ENCODE measurements at regions not wholly inside any gene's neighbourhood (a gene's known extent, or its start where the extent isn't known, plus 50 kb on each side); places are given as distances from the start of the nearest gene placed in this dataset.

GRCh38 chr2:37551783-37552182, 119.7 kb downstream of the CDC42EP3 start:
- TF ChIP-seq CTCF (IDR thresholded peaks at IDR 0.05; ENCODE audit: low read depth, low read length) = no peak
- DNase-seq (ENCODE audit: extremely low read depth, low read depth) = no peak

GRCh38 chr2:37552339-37552738, 119.1 kb downstream of the CDC42EP3 start:
- no peak for DNase-seq (ENCODE audit: extremely low read depth, low read depth)
- TF ChIP-seq CTCF (IDR thresholded peaks at IDR 0.05; ENCODE audit: low read depth, low read length) = no peak

GRCh38 chr2:37553411-37554154, 117.9 kb downstream of the CDC42EP3 start:
- no peak for DNase-seq (ENCODE audit: extremely low read depth, low read depth)
- no peak for TF ChIP-seq CTCF (IDR thresholded peaks at IDR 0.05; ENCODE audit: low read depth, low read length)

- no peak for TF ChIP-seq CTCF (IDR thresholded peaks at IDR 0.05; ENCODE audit: low read depth, low read length)
- no peak for DNase-seq (ENCODE audit: extremely low read depth, low read depth)
Observed at GRCh38 chr2:37554155-37554510, 117.3 kb downstream of the CDC42EP3 start.

- no peak for TF ChIP-seq CTCF (IDR thresholded peaks at IDR 0.05; ENCODE audit: low read depth, low read length)
Observed at GRCh38 chr2:37554687-37555086, 116.8 kb downstream of the CDC42EP3 start.

GRCh38 chr2:37555457-37555856, 116.0 kb downstream of the CDC42EP3 start:
- no peak for TF ChIP-seq CTCF (IDR thresholded peaks at IDR 0.05; ENCODE audit: low read depth, low read length)

More at GRCh38 chr2:37554687-37555086, 116.8 kb downstream of the CDC42EP3 start:
- no peak for DNase-seq (ENCODE audit: extremely low read depth, low read depth)

GRCh38 chr2:37556256-37556655, 115.2 kb downstream of the CDC42EP3 start:
- no peak for TF ChIP-seq CTCF (IDR thresholded peaks at IDR 0.05; ENCODE audit: low read depth, low read length)
- no peak for DNase-seq (ENCODE audit: extremely low read depth, low read depth)

More at GRCh38 chr2:37555457-37555856, 116.0 kb downstream of the CDC42EP3 start:
- DNase-seq (ENCODE audit: extremely low read depth, low read depth) = no peak

Data from AG09319 (cell line).